Urothelium cell line (cell line): ENCODE measurements at regions not wholly inside any gene's neighbourhood (a gene's known extent, or its start where the extent isn't known, plus 50 kb on each side); places are given as distances from the start of the nearest gene placed in this dataset.

Experiments
- DNase-seq: peaks from one replicate; pipeline ENCODE4 v3.0.0; 2011; ENCODE audit warnings: low spot score, mixed read lengths
- FAIRE-seq: peaks from 2 replicates; lab custom pipeline; 2011; peaks lifted over from hg19 to GRCh38; lab: Jason Lieb, UNC

GRCh38 chr6:1545654-1546053 is 64.1 kb upstream of the FOXC1 start:
- DNase-seq: no peak
- no peak for FAIRE-seq

- DNase-seq (no peak), FAIRE-seq (no peak)
These were observed 61.9 kb upstream of the FOXC1 start for GRCh38 chr6:1547785-1548184.

GRCh38 chr6:1551249-1551648 is 58.5 kb upstream of the FOXC1 start:
- FAIRE-seq (no peak), DNase-seq (no peak)

- DNase-seq (no peak), FAIRE-seq (no peak)
These were observed 57.4 kb upstream of the FOXC1 start for GRCh38 chr6:1552296-1552761.

GRCh38 chr6:1553562-1554083 is 56.1 kb upstream of the FOXC1 start:
- FAIRE-seq: no peak
- no peak for DNase-seq

GRCh38 chr6:1554141-1554475 is 55.6 kb upstream of the FOXC1 start:
- DNase-seq (no peak), FAIRE-seq (no peak)

GRCh38 chr6:1554476-1555310 is 55.0 kb upstream of the FOXC1 start:
- no peak for DNase-seq

GRCh38 chr6:1558388-1558787 is 51.3 kb upstream of the FOXC1 start:
- no peak for FAIRE-seq

More at GRCh38 chr6:1554476-1555310, 55.0 kb upstream of the FOXC1 start:
- FAIRE-seq: no peak

More at GRCh38 chr6:1558388-1558787, 51.3 kb upstream of the FOXC1 start:
- DNase-seq: no peak
